Retina (tissue), 1 donor: ENCODE measurements at regions not wholly inside any gene's neighbourhood (a gene's known extent, or its start where the extent isn't known, plus 50 kb on each side); places are given as distances from the start of the nearest gene placed in this dataset.

Source experiments
- DNase-seq: peaks from one replicate; pipeline ENCODE4 v3.0.0-alpha.2; 2016

DNA sequence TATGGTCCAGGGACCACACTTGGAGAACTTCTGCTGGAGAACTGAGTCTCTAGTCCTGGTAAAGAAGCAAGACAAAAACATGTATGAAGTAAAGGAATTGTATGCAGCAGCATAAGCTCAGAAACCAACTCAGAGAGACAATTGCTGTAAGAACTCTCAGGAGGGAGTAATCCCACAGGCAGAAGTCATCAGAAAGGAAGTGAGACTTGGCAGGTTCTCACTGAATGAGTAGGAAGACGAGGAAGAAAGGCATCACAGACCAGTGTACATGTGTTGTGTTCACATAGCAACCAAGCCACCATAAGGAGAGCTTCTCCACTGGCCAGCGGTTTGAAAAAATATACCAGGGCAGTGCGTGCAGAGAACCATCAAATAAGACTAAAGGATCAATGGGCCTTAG, 57.9 kb upstream of the FST start:
- DNase-seq = no peak

DNA sequence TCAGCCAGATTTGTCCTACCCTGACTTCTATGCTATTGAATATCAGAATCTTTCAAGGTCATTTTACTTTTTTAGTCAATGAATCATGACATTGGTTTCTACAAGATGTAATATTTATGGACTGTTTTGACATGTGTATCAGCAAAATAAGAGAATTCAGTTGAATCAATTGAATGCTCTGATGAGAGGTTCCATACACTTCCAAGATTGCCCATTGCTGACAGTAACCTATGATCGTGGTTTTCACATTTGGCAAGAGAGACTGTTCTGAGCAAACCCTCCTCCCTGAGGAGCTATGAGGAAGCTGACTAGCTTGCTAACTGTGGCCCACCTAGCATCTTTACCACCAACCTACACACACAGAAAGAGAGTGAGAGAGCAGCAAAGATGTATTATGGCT, 56.7 kb upstream of the FST start:
- DNase-seq = no peak

DNA sequence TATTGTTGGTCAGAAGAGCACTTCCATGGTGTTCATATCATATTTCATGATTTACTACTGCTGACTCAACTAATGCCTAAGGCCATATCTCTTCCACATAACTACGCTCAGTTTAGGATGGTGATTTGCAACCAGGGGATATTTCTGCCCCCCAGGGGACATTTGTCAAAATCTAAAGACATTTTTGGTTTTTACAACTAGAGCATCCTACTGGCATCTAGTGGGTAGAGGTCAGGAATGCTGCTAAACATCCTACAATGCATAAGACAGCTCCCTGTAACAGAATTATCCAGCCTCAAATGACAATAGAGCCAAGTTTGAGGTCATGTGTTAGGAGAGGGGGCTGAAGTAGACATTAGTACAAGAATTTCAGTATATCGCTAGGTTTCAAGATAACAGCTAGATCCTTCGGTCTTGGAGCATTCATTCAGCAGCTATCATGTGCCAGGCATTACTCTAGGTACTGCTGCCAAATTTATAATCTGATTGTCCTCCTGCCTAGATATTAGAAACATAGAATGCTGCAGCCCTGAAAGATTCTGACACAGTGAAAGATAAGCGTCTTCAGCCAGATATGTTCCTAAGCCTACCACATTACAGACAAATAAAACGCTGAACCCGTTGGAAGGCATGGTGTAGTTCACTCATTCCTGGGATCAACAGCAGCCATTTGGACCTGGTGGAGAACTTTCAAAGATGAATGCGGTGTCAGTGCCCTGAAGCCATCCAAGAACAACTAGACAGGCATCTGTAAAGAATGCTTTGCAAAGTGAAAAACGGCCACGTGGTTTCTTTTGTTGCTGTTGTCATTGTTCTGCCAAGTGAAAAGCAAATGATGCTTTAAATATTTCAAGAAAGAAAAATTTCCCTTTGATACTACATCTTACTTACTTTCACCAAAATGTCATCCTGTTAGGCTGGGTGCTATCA, 55.5 kb upstream of the FST start:
- DNase-seq = no peak

DNA sequence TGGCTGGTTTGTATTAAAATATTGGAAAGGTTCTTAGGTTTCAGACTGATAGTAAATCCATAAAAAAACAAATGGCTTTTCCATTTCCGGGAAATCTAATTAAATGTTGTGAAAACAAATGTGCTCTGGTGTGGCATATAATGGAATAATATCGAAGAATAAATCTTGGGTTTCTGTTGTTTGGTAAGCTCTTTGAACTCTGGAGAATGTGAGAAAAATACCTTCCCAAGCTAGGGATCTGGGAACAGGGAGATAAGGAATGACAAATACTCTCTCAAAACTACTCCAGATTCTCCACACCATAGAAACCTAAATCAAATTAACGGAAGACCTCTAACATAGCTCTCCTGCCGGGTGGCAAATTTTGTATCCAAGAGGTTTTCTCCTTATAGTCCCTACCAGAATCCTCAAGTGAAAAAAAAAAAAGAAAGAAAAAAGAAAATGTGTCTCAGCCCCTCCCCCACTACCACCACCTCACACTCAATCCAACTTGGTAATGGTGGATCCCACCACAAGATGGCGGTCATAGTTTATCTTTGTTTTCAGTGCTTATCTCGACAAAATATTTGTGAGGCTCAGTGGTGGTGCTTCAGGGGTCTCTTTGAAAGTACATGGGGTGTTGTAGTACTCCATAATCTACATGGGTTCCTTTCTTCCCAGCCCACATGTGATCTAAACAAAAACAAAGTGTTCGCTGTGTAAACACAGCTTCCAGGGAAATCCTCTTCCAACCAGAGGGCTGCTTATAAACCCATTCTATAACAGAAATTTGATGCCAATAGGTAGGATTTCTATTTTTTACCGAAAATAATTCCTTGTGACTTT, 54.5 kb upstream of the FST start:
- DNase-seq = peak; percentile 40

DNA sequence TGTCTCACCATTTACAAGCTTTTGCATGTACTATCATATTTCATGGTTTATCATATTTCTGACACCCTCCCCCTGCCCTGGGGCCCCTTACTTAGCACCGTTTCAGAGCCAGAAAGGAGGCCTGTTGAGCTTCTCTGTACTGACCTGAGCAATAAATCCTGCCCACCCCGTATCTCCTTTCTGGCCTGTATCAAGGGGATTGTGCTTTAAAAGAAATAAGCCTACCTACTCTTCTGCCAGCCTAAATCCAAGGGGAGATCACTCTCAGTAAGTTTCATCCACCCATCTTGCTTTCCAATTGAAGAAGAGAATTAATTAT, 54.0 kb upstream of the FST start:
- DNase-seq = no peak

DNA sequence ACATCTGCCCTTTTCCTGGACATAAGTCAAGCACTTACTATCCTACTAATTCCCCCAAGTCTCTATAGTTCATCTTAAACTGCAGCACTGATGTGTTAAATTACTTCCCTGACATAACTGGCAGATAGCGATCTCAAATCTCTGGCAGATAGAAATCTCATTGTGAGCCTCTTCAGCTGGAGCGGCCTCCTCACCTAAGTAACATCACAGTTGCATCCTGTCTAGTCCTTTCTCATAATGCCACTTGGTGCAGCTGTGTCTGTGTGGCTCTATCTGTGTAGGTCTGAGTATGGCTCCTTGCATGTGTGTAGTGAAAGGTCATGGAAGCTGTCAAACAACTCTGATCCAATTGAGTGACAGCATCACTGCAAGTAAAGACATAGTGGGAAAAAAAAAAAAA, 53.6 kb upstream of the FST start:
- DNase-seq = no peak

DNA sequence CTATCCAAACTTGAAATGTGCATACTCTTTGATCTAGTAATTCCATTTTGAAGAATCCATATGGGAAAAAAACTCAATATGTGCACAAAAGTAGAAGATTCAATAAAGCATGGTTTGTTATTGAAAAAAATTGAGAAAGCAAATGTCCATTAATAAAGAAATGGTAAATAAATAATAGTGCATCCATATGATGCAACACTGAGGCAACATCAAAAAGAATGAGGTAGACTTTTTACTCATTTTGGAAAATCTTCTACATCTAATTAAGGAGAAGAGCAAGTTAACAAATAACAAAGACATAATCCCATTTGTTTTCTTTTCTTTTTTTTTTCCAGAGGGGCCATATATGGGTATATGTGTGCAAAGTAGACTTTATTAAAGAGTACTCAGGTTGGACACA, 52.5 kb upstream of the FST start:
- no peak for DNase-seq

DNA sequence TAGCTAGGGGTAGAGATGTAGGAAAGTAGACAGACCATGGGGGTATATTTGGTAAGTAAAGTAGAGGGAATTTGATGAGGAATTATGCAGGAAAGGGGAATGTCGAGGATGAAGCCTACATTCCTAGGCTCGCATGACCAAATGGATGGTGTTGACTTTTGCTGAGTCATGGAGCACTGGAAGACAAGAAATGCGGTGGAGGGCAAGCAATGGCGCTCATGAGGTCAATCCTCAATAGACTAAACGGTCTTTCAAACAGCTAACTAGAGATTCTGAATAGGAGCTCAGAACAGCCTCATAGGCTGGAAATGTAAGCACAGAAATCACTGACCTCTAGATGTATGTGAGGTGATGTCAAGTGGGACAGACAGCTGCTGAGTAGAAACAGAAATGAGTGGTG, 50.7 kb upstream of the FST start:
- DNase-seq = no peak

DNA sequence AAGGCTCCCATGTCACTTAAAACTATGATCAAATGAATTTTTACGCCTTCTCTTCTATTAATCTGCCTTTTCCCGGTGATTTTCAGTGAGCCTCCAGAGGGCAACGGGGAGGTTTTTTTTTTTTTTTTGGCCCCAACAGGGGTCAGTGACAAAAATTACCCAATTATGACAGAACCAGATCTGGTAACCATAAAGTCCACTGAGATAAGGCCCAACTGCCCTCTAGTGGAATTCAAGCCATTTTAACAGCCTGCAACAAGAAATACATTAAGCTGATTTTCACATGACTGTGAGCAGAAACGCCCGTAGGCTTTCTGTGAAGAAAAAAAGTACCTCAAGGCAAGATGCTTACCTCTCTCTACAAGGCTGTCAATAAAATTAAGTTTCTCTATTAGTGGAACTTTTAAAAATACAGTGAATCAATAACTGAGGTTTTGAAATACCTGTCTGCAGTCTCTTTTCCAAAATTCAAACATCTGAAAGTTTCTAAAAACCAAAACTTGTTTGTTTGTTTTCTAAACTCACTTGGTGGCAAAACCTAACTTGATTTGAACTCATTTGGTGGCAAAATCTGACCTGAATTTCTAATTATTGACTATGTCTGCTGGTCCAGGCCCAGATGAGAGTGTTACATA, 49.7 kb upstream of the FST start:
- DNase-seq = peak; percentile 3
